ENCODE measurements at regions not wholly inside any gene's neighbourhood (a gene's known extent, or its start where the extent isn't known, plus 50 kb on each side); places are given as distances from the start of the nearest gene placed in this dataset.

- Histone ChIP-seq H3K27me3 (no peaks in the 10 kb centered on the region), H3K4me3 (no peak overlapping the region), H3K9ac (ENCODE audit: low read depth in 2 of 2, low read length in 2 of 2) (no peak overlapping the region), H3K9me3 (no peaks in the 10 kb centered on the region), H3K4me1 (no peaks in the 10 kb centered on the region), H3K27ac (peak overlapping the region; percentile 35), H3K36me3 (no peaks in the 10 kb centered on the region)
- no peak for TF ChIP-seq CTCF (IDR thresholded peaks at IDR 0.05)
- intact Hi-C loops (cut with DNase I) = loop anchor here (10.0 kb wide), 1 partner anchor 726 kb away; no protein-coding TSS in a partner anchor
- DNase-seq = peak; percentile 46
These were observed 79.4 kb upstream of the FRMD1 start for GRCh38 chr6:168158213-168158979.

GRCh38 chr6:168157272-168158212, 78.5 kb upstream of the FRMD1 start:
- H3K36me3 ChIP-seq = no peaks in the 10 kb centered on the region
- no peaks in the 10 kb centered on the region for H3K4me1 ChIP-seq
- H3K9me3 ChIP-seq = no peaks in the 10 kb centered on the region
- TF ChIP-seq CTCF (IDR thresholded peaks at IDR 0.05) = no peak
- no peak overlapping the region for H3K4me3 ChIP-seq
- H3K27ac ChIP-seq = peak overlapping the region; percentile 35
- H3K27me3 ChIP-seq = no peaks in the 10 kb centered on the region
- intact Hi-C loops (cut with DNase I) = loop anchor here (10.0 kb wide), 1 partner anchor 727 kb away; no protein-coding TSS in a partner anchor
- DNase-seq = peak; percentile 29
- H3K9ac ChIP-seq (ENCODE audit: low read depth in 2 of 2, low read length in 2 of 2) = no peak overlapping the region

DNA sequence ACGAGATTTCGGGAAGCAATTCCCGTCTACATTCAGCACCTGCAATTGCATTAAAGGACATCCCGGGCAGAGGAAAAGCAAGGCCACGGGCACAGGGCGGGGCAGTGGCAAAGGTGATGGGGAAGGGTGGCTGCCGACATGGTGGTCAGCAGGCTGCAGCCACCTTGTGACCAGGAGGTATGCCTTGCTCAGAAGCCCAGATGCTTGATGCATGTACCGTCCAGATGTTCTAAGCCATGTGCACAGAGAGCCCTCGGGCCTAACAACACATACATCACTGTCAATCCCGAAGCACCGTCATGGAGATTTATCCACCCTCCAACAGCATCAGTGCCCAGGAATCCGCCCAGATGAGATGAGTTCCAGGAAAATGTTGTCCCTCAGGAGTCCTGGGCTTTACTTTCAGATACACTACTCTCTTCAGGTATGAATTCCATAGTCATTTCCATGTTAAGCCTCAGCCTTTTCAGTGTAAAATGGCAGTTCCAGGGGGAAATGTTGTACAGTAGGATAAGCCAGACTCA, 77.8 kb upstream of the FRMD1 start:
- Histone ChIP-seq H3K4me3 (no peak overlapping the region), H3K27me3 (no peaks in the 10 kb centered on the region), H3K36me3 (no peaks in the 10 kb centered on the region), H3K27ac (no peak overlapping the region), H3K9ac (ENCODE audit: low read depth in 2 of 2, low read length in 2 of 2) (no peak overlapping the region), H3K9me3 (no peaks in the 10 kb centered on the region), H3K4me1 (no peaks in the 10 kb centered on the region)
- DNase-seq = peak; percentile 18
- TF ChIP-seq CTCF (IDR thresholded peaks at IDR 0.05) = no peak
- intact Hi-C loops (cut with DNase I) = loop anchor here (10.0 kb wide), 1 partner anchor 728 kb away; no protein-coding TSS in a partner anchor

- Histone ChIP-seq H3K9me3 (no peaks in the 10 kb centered on the region), H3K9ac (ENCODE audit: low read depth in 2 of 2, low read length in 2 of 2) (no peak overlapping the region), H3K27me3 (no peaks in the 10 kb centered on the region), H3K4me3 (no peak overlapping the region), H3K36me3 (no peaks in the 10 kb centered on the region), H3K4me1 (no peaks in the 10 kb centered on the region), H3K27ac (no peak overlapping the region)
- TF ChIP-seq CTCF (IDR thresholded peaks at IDR 0.05) = no peak
- intact Hi-C loops (cut with DNase I) = loop anchor here (10.0 kb wide), 1 partner anchor 729 kb away; no protein-coding TSS in a partner anchor
- DNase-seq = peak; percentile 41
These were observed 77.1 kb upstream of the FRMD1 start for GRCh38 chr6:168155821-168156741.
